ENCODE measurements at regions not wholly inside any gene's neighbourhood (a gene's known extent, or its start where the extent isn't known, plus 50 kb on each side); places are given as distances from the start of the nearest gene placed in this dataset.

DNA sequence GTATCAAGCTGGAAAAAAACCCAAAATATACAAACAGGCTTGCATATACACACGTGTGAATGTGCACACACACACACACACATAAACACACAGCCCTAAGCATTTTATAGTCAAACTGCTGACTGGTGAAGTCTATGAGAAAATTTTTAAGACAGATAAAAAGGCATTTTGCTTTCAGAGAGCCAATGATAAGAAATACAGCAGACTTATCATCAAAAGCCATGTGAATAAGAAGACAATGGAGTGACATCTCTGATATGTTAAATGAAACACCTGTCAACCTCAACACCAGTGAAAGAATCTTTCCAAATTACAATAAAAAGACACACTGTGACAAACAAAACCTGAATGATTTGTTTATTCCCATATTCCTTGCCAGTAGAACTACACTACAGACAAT lies 233.3 kb downstream of the CDH9 start:
- no TSS peak for BruUV-seq (replicated peaks)
- WGBS (ENCODE audit: insufficient coverage, insufficient replicate concordance, low lambda C conversion rate, missing lambda C conversion rate): 5% methylated on average over 1 of the region's 1 CpG
- H4K20me1 ChIP-seq (ENCODE audit: control insufficient read depth, insufficient read depth): no peaks in the 10 kb centered on the region
- DNase-seq (ENCODE audit: low read depth, low spot score) (no peak), FAIRE-seq (no peak), ATAC-seq (no peak)
- H3K4me3 ChIP-seq: no peak overlapping the region
- H3K4me2 ChIP-seq (ENCODE audit: control insufficient read depth, insufficient read depth): no peak overlapping the region
- no peak overlapping the region for H3K27ac ChIP-seq (ENCODE audit: control insufficient read depth, insufficient read depth)
- ChIA-PET CTCF (no interaction called here), RAD21 (ENCODE audit: unreplicated experiment) (no interaction called here), POLR2A (no interaction called here), SMC1A (ENCODE audit: uncharacterized antibody, unreplicated experiment) (no interaction called here)
- no peaks in the 10 kb centered on the region for H3K9me3 ChIP-seq (replicated peaks; ENCODE audit: control insufficient read depth, insufficient read depth, low read length)
- no peaks in the 10 kb centered on the region for H3K27me3 ChIP-seq (replicated peaks in 1 of 2; ENCODE audit: control insufficient read depth in 2 of 2, insufficient read depth in 2 of 2, low read length in 1 of 2)
- no peak overlapping the region for H3K9ac ChIP-seq (ENCODE audit: control insufficient read depth, insufficient read depth, low read length)
- intact Hi-C loops (cut with micrococcal nuclease; ENCODE audit: unreplicated experiment) (no loop called here), in situ Hi-C loops (cut with MboI) (no loop called here)
- H3K36me3 ChIP-seq (ENCODE audit: control insufficient read depth in 2 of 2, insufficient read depth in 2 of 2, low read length in 1 of 2): no peaks in the 10 kb centered on the region
- no peak overlapping the region for H2AFZ ChIP-seq (ENCODE audit: control insufficient read depth, low read depth, low read length)
- TF ChIP-seq RAD21 (IDR thresholded peaks at IDR 0.05; ENCODE audit: insufficient read depth, low read depth, low read length) (no peak), SREBF1 (IDR thresholded peaks at IDR 0.05; ENCODE audit: low read length) (no peak), NBN (IDR thresholded peaks at IDR 0.05) (no peak), CHD4 (IDR thresholded peaks at IDR 0.05) (no peak), ZBED1 (IDR thresholded peaks at IDR 0.05; ENCODE audit: borderline replicate concordance) (no peak), ZNF217 (IDR thresholded peaks at IDR 0.05) (no peak), NR2C1 (IDR thresholded peaks at IDR 0.05) (no peak), HDGF (IDR thresholded peaks at IDR 0.05) (no peak)
- TF ChIP-seq, protein P1, sequence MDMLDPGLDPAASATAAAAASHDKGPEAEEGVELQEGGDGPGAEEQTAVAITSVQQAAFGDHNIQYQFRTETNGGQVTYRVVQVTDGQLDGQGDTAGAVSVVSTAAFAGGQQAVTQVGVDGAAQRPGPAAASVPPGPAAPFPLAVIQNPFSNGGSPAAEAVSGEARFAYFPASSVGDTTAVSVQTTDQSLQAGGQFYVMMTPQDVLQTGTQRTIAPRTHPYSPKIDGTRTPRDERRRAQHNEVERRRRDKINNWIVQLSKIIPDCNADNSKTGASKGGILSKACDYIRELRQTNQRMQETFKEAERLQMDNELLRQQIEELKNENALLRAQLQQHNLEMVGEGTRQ (IDR thresholded peaks at IDR 0.05; ENCODE audit: borderline replicate concordance, low read depth, low read length): no peak
- TF ChIP-seq, protein P2, sequence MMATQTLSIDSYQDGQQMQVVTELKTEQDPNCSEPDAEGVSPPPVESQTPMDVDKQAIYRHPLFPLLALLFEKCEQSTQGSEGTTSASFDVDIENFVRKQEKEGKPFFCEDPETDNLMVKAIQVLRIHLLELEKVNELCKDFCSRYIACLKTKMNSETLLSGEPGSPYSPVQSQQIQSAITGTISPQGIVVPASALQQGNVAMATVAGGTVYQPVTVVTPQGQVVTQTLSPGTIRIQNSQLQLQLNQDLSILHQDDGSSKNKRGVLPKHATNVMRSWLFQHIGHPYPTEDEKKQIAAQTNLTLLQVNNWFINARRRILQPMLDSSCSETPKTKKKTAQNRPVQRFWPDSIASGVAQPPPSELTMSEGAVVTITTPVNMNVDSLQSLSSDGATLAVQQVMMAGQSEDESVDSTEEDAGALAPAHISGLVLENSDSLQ (IDR thresholded peaks at IDR 0.05): no peak
- TF ChIP-seq, protein P3, sequence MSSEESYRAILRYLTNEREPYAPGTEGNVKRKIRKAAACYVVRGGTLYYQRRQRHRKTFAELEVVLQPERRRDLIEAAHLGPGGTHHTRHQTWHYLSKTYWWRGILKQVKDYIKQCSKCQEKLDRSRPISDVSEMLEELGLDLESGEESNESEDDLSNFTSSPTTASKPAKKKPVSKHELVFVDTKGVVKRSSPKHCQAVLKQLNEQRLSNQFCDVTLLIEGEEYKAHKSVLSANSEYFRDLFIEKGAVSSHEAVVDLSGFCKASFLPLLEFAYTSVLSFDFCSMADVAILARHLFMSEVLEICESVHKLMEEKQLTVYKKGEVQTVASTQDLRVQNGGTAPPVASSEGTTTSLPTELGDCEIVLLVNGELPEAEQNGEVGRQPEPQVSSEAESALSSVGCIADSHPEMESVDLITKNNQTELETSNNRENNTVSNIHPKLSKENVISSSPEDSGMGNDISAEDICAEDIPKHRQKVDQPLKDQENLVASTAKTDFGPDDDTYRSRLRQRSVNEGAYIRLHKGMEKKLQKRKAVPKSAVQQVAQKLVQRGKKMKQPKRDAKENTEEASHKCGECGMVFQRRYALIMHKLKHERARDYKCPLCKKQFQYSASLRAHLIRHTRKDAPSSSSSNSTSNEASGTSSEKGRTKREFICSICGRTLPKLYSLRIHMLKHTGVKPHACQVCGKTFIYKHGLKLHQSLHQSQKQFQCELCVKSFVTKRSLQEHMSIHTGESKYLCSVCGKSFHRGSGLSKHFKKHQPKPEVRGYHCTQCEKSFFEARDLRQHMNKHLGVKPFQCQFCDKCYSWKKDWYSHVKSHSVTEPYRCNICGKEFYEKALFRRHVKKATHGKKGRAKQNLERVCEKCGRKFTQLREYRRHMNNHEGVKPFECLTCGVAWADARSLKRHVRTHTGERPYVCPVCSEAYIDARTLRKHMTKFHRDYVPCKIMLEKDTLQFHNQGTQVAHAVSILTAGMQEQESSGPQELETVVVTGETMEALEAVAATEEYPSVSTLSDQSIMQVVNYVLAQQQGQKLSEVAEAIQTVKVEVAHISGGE (CRISPR knock-in tag; IDR thresholded peaks at IDR 0.05): no peak
- H3K4me1 ChIP-seq (ENCODE audit: control insufficient read depth, insufficient read depth, low read length): no peaks in the 10 kb centered on the region
- H3K79me2 ChIP-seq (ENCODE audit: control insufficient read depth, insufficient read depth, low read length): no peaks in the 10 kb centered on the region
